ENCODE measurements at regions not wholly inside any gene's neighbourhood (a gene's known extent, or its start where the extent isn't known, plus 50 kb on each side); places are given as distances from the start of the nearest gene placed in this dataset.

- TF ChIP-seq CTCF (IDR thresholded peaks at IDR 0.05; ENCODE audit: insufficient read depth, low read length) = no peak
- no peak for TF ChIP-seq GABPA (IDR thresholded peaks at IDR 0.05; ENCODE audit: low read depth)
- no peak for TF ChIP-seq POLR2AphosphoS5 (IDR thresholded peaks at IDR 0.05; ENCODE audit: low read depth)
- TF ChIP-seq, protein P1, sequence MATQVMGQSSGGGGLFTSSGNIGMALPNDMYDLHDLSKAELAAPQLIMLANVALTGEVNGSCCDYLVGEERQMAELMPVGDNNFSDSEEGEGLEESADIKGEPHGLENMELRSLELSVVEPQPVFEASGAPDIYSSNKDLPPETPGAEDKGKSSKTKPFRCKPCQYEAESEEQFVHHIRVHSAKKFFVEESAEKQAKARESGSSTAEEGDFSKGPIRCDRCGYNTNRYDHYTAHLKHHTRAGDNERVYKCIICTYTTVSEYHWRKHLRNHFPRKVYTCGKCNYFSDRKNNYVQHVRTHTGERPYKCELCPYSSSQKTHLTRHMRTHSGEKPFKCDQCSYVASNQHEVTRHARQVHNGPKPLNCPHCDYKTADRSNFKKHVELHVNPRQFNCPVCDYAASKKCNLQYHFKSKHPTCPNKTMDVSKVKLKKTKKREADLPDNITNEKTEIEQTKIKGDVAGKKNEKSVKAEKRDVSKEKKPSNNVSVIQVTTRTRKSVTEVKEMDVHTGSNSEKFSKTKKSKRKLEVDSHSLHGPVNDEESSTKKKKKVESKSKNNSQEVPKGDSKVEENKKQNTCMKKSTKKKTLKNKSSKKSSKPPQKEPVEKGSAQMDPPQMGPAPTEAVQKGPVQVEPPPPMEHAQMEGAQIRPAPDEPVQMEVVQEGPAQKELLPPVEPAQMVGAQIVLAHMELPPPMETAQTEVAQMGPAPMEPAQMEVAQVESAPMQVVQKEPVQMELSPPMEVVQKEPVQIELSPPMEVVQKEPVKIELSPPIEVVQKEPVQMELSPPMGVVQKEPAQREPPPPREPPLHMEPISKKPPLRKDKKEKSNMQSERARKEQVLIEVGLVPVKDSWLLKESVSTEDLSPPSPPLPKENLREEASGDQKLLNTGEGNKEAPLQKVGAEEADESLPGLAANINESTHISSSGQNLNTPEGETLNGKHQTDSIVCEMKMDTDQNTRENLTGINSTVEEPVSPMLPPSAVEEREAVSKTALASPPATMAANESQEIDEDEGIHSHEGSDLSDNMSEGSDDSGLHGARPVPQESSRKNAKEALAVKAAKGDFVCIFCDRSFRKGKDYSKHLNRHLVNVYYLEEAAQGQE (IDR thresholded peaks at IDR 0.05; ENCODE audit: insufficient replicate concordance, low read depth) = no peak
- TF ChIP-seq SPI1 (IDR thresholded peaks at IDR 0.05; ENCODE audit: borderline replicate concordance, low read depth) = no peak
Observed at GRCh38 chr16:64297863-64298600, 823.8 kb downstream of the CDH11 start.

Data from HL-60 (cell line).